ENCODE measurements at regions not wholly inside any gene's neighbourhood (a gene's known extent, or its start where the extent isn't known, plus 50 kb on each side); places are given as distances from the start of the nearest gene placed in this dataset.

DNA sequence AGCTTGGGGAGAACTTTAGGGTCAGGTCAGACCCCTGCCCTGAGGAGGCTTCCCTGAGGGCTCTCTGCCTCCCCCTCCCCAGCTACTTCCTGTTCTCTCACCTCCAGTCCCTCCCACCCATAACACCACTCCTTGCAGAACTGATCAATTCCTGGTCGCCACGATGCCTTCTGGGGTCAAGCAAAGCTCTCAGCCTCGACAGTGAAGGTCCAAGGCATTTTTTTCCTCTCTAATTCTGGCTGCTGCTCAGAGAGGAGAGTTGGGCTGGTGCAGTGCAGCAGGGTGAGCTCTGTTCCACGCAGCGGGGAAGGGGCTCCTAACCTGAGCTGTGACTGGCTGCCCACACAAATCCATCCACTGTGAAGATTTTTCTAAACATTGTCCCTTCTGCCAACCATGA, 628.4 kb downstream of the BRD1 start:
- peaks cover 41% of the 10 kb centered on the region for H3K27me3 ChIP-seq (ENCODE audit: insufficient read depth, low read length)
- H3K4me3 ChIP-seq (ENCODE audit: low read length): no peak overlapping the region
- H3K9me3 ChIP-seq (ENCODE audit: low read length): no peaks in the 10 kb centered on the region
- H3K36me3 ChIP-seq (ENCODE audit: insufficient read depth, low read length): no peaks in the 10 kb centered on the region
- H2AFZ ChIP-seq (ENCODE audit: low read depth, low read length): no peak overlapping the region
- no peaks in the 10 kb centered on the region for H3K4me1 ChIP-seq (ENCODE audit: insufficient read depth, low read length)

DNA sequence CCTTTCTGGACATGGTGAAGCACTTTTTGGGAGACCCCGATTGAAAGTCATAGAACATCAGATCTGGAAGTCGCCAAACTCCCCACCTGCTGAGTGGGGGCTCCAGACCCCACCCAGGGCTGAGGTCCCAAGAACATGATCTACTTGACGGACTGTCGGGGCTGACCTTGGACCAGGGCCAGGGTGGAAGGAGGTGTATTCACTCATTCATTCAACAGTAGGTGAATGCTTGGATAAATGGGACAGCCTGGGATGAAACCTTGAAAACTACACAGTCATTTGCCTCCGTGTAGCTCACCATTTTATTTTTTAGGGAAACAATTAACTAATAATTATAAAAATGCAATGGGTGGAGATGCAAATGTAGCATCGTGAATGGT, 629.0 kb downstream of the BRD1 start:
- Histone ChIP-seq H3K9me3 (ENCODE audit: low read length) (no peaks in the 10 kb centered on the region), H3K4me1 (ENCODE audit: insufficient read depth, low read length) (no peaks in the 10 kb centered on the region), H3K4me3 (ENCODE audit: low read length) (no peak overlapping the region), H3K27me3 (ENCODE audit: insufficient read depth, low read length) (peaks cover 40% of the 10 kb centered on the region), H3K36me3 (ENCODE audit: insufficient read depth, low read length) (no peaks in the 10 kb centered on the region), H2AFZ (ENCODE audit: low read depth, low read length) (no peak overlapping the region)

DNA sequence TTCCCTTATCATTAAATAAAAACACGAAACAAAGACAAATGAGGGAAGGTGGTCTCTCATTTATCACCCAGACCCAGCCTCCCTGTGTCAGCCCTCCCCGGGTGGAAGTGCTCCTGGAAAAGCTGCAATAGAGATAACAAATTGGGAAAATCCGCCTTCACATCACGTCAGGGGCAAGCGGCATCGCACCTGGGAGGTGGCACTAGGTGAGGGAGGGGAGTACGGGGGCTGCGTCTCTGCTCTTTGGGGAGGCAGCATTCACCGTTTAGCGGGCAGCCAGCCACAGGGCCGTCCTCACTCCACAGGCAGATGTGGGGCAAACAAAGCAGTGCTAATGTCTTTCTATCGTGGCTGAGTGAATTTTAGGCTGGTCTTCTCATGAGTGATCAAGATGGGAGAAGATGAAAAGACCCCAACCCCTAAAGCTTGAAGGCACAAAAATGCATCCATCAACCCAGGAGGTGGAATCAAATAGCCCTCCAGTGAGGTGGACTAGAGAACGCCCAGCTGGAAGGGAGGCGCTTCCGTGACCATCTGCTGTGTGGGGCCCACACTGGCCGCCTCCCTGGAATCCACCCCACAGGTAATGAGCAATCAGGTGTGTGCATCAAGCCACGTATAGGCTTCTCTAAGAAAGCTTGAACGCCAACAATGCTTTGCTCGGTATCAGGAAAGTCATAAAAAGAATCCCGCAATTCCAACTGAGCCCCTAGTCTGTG, 629.5 kb downstream of the BRD1 start:
- H2AFZ ChIP-seq (ENCODE audit: low read depth, low read length): no peak overlapping the region
- peaks cover 35% of the 10 kb centered on the region for H3K27me3 ChIP-seq (ENCODE audit: insufficient read depth, low read length)
- no peak overlapping the region for H3K4me3 ChIP-seq (ENCODE audit: low read length)
- no peaks in the 10 kb centered on the region for H3K9me3 ChIP-seq (ENCODE audit: low read length)
- H3K36me3 ChIP-seq (ENCODE audit: insufficient read depth, low read length): no peaks in the 10 kb centered on the region
- no peaks in the 10 kb centered on the region for H3K4me1 ChIP-seq (ENCODE audit: insufficient read depth, low read length)

DNA sequence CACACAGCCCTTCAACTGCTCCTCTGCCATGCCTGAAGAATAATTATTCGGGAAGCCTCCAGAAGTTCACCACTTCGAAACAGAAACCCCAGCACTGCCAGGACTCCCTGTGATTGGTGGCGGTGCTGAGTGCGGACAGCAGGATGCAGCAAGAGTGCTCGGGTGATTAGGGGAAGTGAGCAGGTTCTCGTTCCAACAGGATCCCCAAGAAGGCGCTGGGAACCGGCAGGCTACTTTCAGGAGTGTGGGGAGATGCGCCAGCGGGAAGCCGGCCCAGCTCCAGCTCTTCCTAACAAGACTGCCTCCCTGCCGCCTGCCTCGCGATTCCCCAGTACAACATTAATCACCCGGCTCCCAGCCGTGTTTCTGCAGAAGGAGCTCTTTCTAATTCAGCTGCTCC, 630.2 kb downstream of the BRD1 start:
- Histone ChIP-seq H3K4me3 (ENCODE audit: low read length) (no peak overlapping the region), H3K36me3 (ENCODE audit: insufficient read depth, low read length) (no peaks in the 10 kb centered on the region), H3K9me3 (ENCODE audit: low read length) (no peaks in the 10 kb centered on the region), H3K27me3 (ENCODE audit: insufficient read depth, low read length) (peaks cover 35% of the 10 kb centered on the region), H3K4me1 (ENCODE audit: insufficient read depth, low read length) (no peaks in the 10 kb centered on the region), H2AFZ (ENCODE audit: low read depth, low read length) (no peak overlapping the region)

DNA sequence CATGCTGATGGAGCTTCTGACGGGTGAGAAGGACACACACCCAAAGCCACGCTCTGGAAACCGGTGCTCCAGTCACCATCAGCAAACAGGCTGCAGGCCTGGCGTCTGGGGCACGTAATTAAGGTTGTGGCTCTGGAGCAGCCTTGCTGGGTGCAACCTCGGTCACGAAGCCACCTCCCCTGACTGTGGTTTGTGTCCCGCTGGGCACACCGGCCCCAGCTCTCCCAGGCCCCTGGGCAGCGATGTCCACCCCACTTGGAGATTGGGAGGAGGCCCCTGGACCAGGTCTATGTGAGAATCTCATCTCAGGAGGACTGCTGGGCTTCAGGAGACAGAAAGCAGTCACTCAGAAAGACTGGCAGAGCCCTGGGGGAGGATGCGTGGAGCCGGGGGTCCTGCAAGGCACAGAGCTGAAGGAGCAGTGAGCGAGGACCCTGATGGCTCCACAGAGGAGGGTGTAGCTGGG, 631.6 kb downstream of the BRD1 start:
- no peak overlapping the region for H3K4me3 ChIP-seq (ENCODE audit: low read length)
- H2AFZ ChIP-seq (ENCODE audit: low read depth, low read length): no peak overlapping the region
- H3K9me3 ChIP-seq (ENCODE audit: low read length): no peaks in the 10 kb centered on the region
- H3K27me3 ChIP-seq (ENCODE audit: insufficient read depth, low read length): peaks cover 29% of the 10 kb centered on the region
- H3K4me1 ChIP-seq (ENCODE audit: insufficient read depth, low read length): no peaks in the 10 kb centered on the region
- H3K36me3 ChIP-seq (ENCODE audit: insufficient read depth, low read length): no peaks in the 10 kb centered on the region

DNA sequence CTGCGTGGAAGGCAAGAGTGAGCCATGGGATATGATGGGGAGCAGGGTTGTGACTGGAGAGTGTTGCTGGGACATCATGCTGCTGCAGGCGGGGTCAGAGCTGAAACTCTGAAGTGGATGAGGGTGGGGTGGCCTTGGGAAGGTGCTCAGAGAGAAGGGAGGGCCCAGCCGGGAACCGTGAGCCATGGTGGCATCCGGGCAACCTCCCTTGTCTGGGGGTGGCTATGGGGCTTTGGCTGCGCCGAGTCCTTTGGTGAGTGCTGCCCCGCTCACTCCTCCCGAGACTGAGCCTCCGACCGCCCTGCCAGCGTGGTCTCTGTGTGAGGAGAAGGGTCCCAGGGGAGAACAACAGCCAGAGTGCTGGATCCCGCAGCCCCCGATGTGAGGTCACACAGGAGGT, 632.0 kb downstream of the BRD1 start:
- no peaks in the 10 kb centered on the region for H3K4me1 ChIP-seq (ENCODE audit: insufficient read depth, low read length)
- no peaks in the 10 kb centered on the region for H3K9me3 ChIP-seq (ENCODE audit: low read length)
- H3K27me3 ChIP-seq (ENCODE audit: insufficient read depth, low read length): peaks cover 29% of the 10 kb centered on the region
- H3K36me3 ChIP-seq (ENCODE audit: insufficient read depth, low read length): no peaks in the 10 kb centered on the region
- no peak overlapping the region for H3K4me3 ChIP-seq (ENCODE audit: low read length)
- H2AFZ ChIP-seq (ENCODE audit: low read depth, low read length): no peak overlapping the region

DNA sequence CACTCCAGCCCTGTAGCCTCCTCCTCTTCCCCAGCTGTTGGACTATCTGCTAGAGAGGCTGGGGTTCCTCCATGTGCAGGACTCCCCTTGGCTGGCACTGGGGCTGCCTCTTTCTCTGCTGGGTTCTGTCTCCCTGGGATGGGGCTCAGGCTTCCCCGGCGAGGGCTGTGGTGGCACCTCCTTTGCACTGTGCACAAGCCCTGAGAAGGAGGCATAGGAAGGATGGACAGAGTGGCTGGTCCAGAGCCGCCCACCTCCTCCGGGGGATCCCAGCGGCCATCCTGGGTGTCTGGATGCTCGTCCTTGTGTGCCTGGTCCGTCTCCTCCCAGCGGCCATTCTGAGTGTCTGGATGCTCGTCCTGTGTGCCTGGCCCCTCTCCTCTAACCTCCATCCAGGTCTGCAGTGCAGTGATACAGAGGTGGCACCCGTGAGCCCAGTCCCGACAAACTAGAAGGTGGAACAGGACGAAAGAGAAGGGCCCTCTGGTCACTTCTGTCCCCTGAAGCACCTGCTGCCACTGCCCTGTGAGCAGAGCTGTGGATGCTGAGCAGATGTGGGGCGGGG, 633.7 kb downstream of the BRD1 start:
- Histone ChIP-seq H3K4me3 (ENCODE audit: low read length) (no peak overlapping the region), H3K9me3 (ENCODE audit: low read length) (no peaks in the 10 kb centered on the region), H2AFZ (ENCODE audit: low read depth, low read length) (no peak overlapping the region), H3K4me1 (ENCODE audit: insufficient read depth, low read length) (no peaks in the 10 kb centered on the region), H3K27me3 (ENCODE audit: insufficient read depth, low read length) (peaks cover 25% of the 10 kb centered on the region), H3K36me3 (ENCODE audit: insufficient read depth, low read length) (no peaks in the 10 kb centered on the region)

DNA sequence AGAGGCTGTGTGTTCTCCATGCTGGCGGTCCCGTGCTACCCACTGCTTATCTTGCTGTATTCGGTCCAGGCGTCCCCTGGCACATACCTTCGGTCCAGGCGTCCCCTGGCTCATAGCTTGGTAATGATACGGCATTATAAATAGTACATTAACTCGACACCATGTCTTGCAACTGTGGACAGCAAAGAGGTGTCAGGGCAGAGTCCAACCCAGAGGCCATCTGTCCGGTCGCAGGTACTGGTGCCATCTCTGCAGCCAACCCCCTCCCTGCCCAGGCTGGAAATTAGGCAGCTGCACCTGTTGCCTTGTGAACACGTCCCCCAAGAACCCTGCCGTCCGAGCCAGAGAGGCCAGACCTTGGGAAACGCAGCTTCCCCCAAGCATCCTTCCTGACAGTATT, 634.3 kb downstream of the BRD1 start:
- no peak overlapping the region for H3K4me3 ChIP-seq (ENCODE audit: low read length)
- peaks cover 23% of the 10 kb centered on the region for H3K27me3 ChIP-seq (ENCODE audit: insufficient read depth, low read length)
- H3K9me3 ChIP-seq (ENCODE audit: low read length): no peaks in the 10 kb centered on the region
- no peaks in the 10 kb centered on the region for H3K4me1 ChIP-seq (ENCODE audit: insufficient read depth, low read length)
- no peak overlapping the region for H2AFZ ChIP-seq (ENCODE audit: low read depth, low read length)
- no peaks in the 10 kb centered on the region for H3K36me3 ChIP-seq (ENCODE audit: insufficient read depth, low read length)

DNA sequence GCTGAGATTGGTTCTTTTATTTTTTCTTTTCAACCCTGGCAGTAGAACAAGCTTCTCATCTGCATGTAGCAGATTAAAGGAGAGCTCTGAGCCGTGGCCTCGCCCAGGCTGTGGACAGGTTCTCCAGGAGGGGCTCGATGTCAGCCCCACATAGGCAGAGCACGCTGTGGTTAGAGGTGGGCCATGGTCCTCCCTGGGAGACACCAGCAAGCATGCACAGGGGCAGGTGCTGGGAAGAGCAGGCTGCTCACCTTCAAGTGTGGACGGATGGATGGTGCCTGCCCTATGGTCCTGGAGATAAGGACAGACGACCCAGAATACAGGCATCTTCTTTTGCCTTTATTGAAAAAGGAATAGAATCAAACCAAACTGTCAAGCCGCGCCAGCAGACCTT, 634.8 kb downstream of the BRD1 start:
- H3K36me3 ChIP-seq (ENCODE audit: insufficient read depth, low read length): no peaks in the 10 kb centered on the region
- H2AFZ ChIP-seq (ENCODE audit: low read depth, low read length): no peak overlapping the region
- no peaks in the 10 kb centered on the region for H3K9me3 ChIP-seq (ENCODE audit: low read length)
- H3K4me1 ChIP-seq (ENCODE audit: insufficient read depth, low read length): no peaks in the 10 kb centered on the region
- H3K27me3 ChIP-seq (ENCODE audit: insufficient read depth, low read length): peaks cover 21% of the 10 kb centered on the region
- no peak overlapping the region for H3K4me3 ChIP-seq (ENCODE audit: low read length)

DNA sequence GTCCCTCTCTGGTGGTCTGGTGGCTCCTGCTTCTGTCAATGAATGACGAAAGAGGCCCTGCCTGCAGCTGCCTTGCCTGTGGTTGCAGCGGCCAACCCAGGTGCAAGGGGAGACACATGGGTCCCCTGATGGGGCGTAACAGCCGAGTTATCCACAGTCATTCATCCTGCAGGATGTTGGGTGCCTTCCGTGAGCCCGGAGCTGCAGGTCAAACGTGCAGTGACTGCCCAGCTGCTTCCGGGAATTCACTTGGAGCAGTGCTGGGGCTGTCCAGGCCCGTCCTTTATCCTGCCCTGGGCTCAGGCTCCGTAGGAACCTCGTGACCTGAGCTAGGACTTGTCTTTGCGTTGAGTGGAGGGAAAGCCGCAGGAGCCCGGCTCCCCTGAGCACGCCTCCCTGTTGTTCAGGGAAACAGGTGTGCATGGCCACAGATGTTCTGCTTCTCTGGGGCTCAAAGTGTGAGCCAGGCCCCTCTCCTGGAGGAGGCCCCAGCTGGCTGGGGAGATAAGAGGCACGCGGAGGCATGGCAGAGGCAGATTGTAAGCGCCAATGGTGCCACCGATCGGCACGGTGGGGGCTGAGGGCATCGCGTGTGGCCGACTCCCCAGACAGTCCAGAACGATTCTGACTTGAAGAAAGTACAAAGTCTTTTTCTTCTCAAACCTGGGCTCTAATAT, 635.4 kb downstream of the BRD1 start:
- Histone ChIP-seq H3K4me1 (ENCODE audit: insufficient read depth, low read length) (no peaks in the 10 kb centered on the region), H3K36me3 (ENCODE audit: insufficient read depth, low read length) (no peaks in the 10 kb centered on the region), H3K4me3 (ENCODE audit: low read length) (no peak overlapping the region), H3K27me3 (ENCODE audit: insufficient read depth, low read length) (peaks cover 17% of the 10 kb centered on the region), H3K9me3 (ENCODE audit: low read length) (no peaks in the 10 kb centered on the region), H2AFZ (ENCODE audit: low read depth, low read length) (no peak overlapping the region)

DNA sequence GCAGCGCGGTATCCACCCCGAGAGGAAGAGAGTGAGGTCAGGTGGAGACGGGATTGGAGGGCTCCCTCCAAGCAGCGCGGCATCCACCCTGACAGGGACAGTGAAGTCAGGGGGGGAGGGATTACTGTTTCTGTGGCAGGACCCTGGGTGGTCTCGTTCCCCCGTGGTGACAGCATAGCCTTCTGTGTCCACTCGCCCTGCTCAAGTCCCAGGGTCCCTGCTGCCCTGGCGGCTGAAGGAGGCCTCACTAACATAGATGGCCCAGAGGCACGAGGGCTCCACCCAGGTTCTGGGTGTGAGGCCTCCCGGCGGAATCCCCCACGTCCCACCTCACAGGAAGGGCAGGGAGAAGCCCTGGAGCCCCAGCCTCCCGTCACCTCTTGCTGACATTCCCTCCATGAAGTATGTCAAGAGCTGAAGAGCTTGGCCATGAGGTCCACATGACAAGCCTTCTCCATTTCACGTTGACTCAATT, 636.1 kb downstream of the BRD1 start:
- peaks cover 12% of the 10 kb centered on the region for H3K27me3 ChIP-seq (ENCODE audit: insufficient read depth, low read length)
- H2AFZ ChIP-seq (ENCODE audit: low read depth, low read length): no peak overlapping the region
- no peaks in the 10 kb centered on the region for H3K9me3 ChIP-seq (ENCODE audit: low read length)
- no peaks in the 10 kb centered on the region for H3K36me3 ChIP-seq (ENCODE audit: insufficient read depth, low read length)
- no peaks in the 10 kb centered on the region for H3K4me1 ChIP-seq (ENCODE audit: insufficient read depth, low read length)
- H3K4me3 ChIP-seq (ENCODE audit: low read length): no peak overlapping the region

DNA sequence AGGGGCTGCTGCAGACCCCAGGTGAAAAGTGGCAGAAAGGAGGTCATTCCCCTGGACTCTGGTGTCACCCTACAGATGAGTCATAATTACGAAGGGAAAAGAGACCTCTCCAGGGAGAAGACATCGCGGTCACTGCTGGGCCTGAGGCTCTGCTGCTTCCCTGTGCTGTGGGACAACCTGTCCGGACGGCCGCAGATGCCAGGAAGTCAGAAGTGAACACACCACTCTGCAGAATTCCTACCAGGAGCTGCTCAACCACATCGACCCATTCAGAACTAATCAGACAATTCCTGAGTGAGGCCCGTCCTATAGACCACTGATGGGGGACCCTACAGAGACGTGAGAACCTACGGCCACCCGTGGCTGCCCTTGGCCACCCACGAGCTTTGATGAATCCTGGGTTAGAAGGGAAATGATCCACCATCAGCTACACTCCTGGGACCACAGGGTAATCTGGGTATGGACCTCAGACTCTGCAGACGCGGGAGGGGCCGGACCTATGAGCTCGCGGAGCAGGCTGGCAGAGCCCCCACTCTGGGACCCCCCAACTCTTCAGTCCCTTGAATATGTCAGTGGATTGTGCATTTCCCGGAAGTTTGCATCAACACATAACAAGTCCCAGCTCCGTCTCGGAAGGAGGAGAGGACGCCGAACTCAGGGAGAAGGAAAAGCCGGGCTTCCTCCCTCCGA, 636.7 kb downstream of the BRD1 start:
- Histone ChIP-seq H3K9me3 (ENCODE audit: low read length) (no peaks in the 10 kb centered on the region), H2AFZ (ENCODE audit: low read depth, low read length) (no peak overlapping the region), H3K36me3 (ENCODE audit: insufficient read depth, low read length) (no peaks in the 10 kb centered on the region), H3K27me3 (ENCODE audit: insufficient read depth, low read length) (peaks cover 10% of the 10 kb centered on the region), H3K4me1 (ENCODE audit: insufficient read depth, low read length) (no peaks in the 10 kb centered on the region), H3K4me3 (ENCODE audit: low read length) (no peak overlapping the region)

DNA sequence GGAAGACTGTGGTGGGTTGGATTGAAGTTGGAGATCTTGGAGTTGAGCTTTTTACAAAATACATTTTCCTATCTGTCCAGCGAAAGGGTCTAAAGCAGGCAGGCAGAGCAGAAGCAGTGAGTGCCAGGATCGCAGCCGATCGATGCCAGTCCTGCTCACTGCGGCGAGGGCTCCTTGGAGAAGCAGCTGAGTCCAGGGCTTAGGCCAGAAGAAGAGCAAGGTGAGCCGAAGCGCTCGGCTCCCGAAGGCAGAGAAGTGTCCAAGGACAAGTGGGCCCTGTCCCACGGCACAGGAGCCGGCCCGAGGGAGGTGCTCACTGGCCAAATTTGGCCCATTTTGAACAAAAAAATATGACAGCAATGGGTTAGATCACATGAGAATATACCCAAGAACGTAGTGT, 637.8 kb downstream of the BRD1 start:
- Histone ChIP-seq H3K27me3 (ENCODE audit: insufficient read depth, low read length) (peaks cover under 1% of the 10 kb centered on the region), H2AFZ (ENCODE audit: low read depth, low read length) (no peak overlapping the region), H3K4me3 (ENCODE audit: low read length) (no peak overlapping the region), H3K9me3 (ENCODE audit: low read length) (no peaks in the 10 kb centered on the region), H3K36me3 (ENCODE audit: insufficient read depth, low read length) (no peaks in the 10 kb centered on the region), H3K4me1 (ENCODE audit: insufficient read depth, low read length) (no peaks in the 10 kb centered on the region)

All from neuron (in vitro differentiated cells).